Skeletal muscle cell (primary cell): ENCODE measurements at regions not wholly inside any gene's neighbourhood (a gene's known extent, or its start where the extent isn't known, plus 50 kb on each side); places are given as distances from the start of the nearest gene placed in this dataset.
A peak's percentile ranks its signal among the peaks of the same experiment; 100 is the strongest.
"Not testable (repeated sequence)": the region's sequence is repeated elsewhere in the genome, so short reads cannot be mapped to it uniquely, and the experiment has no call there.

Source experiments
- DNase-seq: peaks from one replicate; pipeline ENCODE4 v3.0.0-alpha.2; 2010; ENCODE audit warnings: low read depth
- H3K4me3 ChIP-seq: 2 replicates; pipeline ENCODE4 v1.5.1; 2011; ENCODE audit warnings: low read depth, mild to moderate bottlenecking, control low read depth, low read length, moderate library complexity

GRCh38 chr5:71771191-71771590 is 52.1 kb downstream of the CARTPT start:
- no peak overlapping the region for H3K4me3 ChIP-seq
- DNase-seq = no peak

DNA sequence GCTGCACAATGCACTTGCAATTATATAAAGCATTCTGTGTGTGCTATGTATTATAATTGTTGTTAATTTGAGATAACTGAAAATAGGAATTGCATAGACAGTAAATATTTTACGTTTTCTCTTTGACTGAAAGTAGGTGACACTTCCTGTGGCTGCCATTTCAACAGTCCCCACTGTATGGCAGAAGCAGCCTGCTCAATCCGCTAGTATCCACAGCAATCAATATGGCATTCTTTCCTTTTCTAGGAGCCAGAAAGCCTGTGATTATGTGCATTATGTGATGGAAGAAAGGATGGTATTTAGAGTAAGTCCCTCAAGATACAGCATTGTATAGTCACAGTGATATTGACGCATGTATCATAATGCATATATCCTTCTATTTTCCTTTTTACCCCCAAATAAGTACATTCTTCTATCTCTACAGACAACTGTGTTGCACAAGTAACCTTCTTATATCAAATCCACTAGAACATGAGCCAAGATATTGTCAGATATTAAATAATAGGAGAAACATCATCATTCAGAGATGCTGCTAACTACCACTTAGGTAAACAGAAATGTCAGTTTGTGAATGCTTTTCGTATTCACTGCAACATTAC is 59.7 kb downstream of the CARTPT start:
- no peak overlapping the region for H3K4me3 ChIP-seq
- no peak for DNase-seq

- H3K4me3 ChIP-seq = no peak overlapping the region
- no peak for DNase-seq
Measured at GRCh38 chr5:71780597-71780996, 61.5 kb downstream of the CARTPT start.

GRCh38 chr5:71782393-71782770 is 63.3 kb downstream of the CARTPT start:
- H3K4me3 ChIP-seq = no peak overlapping the region
- DNase-seq = no peak

DNA sequence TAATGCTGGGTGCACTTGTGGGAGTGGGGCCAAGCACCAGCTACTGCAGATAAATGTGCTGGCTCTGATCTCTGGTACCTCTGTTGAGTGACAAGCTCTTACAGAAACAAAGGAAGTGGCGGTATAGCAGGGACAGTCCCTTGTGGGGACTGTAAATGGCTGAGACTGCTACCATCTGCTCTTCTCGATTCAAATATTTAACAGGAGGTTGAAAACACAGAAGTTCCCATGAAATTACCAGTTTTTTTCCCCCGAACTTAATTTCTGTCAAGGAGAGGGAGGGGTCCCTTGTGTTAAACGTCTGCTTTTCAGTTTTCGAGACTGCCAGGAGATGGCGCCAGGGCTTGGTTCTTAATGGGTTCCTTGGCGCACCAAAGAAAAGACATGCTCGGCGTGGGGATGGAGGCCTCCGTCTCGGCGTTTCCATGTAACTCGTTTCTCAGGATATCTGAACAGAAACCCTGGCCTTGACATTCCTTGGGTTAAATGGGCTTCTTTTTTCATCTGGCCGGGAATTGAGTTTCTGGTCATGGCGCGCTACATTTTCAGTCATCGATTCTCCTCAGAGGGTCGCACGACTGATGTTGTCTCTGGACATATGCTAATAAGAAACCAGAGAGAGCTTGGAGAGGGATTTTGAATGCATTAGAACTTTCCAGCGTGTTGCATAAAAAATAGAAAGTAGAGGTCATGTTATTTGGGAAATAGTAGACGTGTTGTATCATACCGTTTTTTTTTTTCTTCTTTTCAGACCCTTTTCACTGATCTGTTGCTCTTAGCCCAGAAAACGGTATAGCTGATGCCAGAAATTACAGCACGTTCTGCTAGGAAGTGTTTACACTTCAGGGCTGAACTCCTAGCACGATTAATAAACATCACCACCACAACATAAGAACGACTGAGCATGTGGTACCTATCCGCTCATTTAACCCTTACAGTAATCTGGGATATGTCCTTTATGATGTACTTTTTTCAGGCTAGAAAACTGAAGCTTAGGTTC is 64.0 kb downstream of the CARTPT start:
- DNase-seq = peak; percentile 45
- no peak overlapping the region for H3K4me3 ChIP-seq

GRCh38 chr5:71783891-71784290 is 64.8 kb downstream of the CARTPT start:
- no peak overlapping the region for H3K4me3 ChIP-seq
- no peak for DNase-seq

DNA sequence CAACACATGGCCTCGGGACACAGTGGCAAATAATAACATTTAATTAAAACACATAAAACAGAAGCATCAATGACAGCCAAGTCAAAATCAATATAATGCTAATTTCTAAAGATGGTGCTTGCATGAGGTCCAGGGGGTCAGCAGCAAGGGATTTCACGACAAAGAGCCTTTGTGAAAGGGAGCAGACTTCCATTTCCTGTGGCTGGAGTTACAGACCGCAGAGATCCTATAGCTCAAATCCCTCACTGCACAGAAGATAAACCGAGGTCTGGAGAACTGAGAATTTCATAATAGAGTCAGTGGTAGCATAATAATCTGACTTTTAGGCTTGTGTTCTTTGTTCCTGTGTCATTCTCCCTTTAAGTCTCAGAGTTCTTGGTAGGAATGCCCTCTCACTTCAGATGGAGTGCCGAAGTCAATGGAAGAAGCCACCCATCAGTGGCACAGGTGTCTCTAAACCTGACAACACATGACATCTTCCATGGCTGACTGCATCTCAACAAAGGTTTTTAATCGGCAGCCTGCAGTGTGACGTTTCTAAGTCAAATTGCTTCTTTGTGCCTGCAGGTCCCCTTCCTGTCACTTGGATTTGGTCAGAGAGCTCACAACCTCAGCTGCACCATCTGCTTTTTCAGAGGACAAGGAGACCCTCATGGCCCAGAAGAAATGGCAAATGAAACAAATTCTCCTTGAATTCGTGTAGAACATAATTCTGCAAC is 67.4 kb downstream of the CARTPT start:
- DNase-seq = no peak
- no peak overlapping the region for H3K4me3 ChIP-seq

DNA sequence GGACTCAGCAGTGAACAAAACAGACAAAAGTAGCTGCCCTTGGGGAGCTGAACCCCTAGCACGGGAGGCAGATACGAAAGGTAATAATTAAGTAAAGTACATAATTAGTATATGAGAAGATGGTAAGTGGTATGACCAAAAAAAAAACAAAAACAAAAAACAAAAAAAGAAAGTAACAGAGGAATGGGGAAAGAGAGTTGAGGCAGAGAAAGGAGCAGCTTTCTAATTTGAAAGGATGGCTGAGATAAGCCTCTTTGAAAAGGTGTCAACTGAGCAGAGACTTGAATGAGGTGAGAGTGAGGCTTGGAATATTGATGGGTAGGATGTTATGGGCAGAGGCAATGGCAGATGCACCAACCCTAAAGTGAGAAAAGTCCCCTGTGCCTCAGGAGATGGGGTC is 69.7 kb downstream of the CARTPT start:
- H3K4me3 ChIP-seq = no peak overlapping the region
- no peak for DNase-seq

DNA sequence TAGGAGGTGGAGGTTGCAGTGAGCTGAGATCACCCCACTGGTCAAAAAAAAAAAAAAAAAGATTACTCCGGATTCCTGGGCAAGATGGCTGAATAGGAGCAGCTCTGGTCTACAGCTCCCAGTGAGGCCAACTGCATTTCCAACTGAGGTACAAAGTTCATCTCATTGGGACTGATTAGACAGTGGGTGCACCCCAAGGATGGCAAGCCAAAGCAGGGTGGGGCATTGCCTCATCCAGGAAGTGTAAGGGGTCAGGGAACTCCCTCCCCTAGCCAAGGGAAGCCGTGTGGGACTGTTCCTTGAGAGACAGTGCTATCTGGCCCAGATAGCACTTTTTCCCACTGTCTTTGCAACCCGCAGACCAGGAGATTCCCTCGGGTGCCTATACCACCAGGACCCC is 70.7 kb downstream of the CARTPT start:
- DNase-seq = no peak
- no peak overlapping the region for H3K4me3 ChIP-seq

GRCh38 chr5:71790433-71790832 is 71.4 kb downstream of the CARTPT start:
- no peak for DNase-seq
- no peak overlapping the region for H3K4me3 ChIP-seq

GRCh38 chr5:71792041-71792440 is 73.0 kb downstream of the CARTPT start:
- not testable (repeated sequence) for H3K4me3 ChIP-seq

DNA sequence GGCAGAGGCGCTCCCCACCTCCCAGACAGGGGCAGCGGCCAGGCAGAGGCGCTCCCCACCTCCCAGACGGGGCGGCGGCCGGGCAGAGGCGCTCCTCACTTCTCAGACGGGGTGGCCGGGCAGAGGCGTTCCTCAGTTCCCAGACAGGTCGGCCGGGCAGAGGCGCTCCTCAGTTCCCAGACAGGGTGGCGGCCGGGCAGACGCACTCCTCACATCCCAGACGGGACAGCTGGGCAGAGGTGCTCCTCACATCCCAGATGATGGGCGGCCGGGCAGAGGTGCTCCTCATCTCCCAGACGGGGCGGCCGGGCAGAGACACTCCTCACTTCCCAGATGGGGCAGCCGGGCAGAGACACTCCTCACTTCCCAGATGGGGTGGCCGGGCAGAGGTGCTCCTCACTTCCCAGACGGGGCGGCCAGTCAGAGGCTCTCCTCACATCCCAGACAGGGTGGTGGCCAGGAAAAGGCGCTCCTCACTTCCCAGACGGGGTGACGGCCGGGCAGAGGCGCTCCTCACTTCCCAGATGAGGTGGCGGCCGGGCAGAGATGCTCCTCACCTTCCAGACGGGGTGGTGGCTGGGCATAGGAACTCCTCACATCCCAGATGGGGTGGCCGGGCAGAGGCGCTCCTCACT is 75.1 kb downstream of the CARTPT start:
- no peak overlapping the region for H3K4me3 ChIP-seq
- no peak for DNase-seq

More at GRCh38 chr5:71792041-71792440, 73.0 kb downstream of the CARTPT start:
- DNase-seq = not testable (repeated sequence)

DNA sequence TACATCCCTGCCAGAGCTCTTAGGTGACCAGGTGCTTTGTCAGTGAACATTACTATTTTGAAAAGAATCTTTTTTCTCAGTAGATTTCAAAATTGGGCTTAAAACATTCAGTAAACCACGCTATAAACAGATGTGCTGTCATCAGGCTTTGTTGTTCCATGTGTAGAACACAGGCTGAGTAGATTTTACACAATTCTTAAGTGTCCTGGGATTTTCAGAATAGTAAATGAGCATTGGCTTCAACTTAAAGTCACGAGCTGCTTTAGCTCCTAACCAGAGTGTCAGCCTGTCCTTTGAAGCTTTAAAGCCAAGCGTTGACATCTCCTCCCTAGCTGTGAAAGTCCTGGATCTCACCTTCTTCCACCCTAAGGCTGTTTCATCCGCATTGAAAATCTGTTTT is 83.6 kb downstream of the CARTPT start:
- no peak overlapping the region for H3K4me3 ChIP-seq

GRCh38 chr5:71806711-71807110 is 87.6 kb downstream of the CARTPT start:
- no peak overlapping the region for H3K4me3 ChIP-seq
- DNase-seq = no peak

More for the DNA sequence above, 83.6 kb downstream of the CARTPT start:
- DNase-seq = no peak

GRCh38 chr5:71807909-71808308 is 88.8 kb downstream of the CARTPT start:
- no peak overlapping the region for H3K4me3 ChIP-seq
- no peak for DNase-seq

GRCh38 chr5:71809446-71809845 is 90.4 kb downstream of the CARTPT start:
- DNase-seq = no peak
- H3K4me3 ChIP-seq = no peak overlapping the region

DNA sequence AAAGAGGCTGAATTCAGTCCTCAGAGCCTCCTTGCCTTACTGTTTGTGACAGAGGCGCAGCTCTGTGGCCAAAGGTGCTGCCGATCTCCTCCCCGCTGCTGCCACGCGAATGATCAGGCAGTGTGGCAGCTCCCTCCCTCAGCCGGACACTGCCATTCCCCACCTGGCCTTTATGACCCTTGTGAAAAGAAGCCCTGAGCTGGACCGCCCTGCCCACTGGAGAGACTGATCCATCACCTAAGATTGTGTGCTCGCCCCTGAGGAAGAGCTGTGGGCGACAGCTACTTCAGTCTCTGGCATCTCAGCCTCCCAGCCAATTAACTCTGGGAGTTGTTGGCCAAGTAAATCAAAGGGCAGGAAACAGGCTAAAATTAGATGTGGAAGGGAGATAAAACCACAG is 90.9 kb downstream of the CARTPT start:
- H3K4me3 ChIP-seq = no peak overlapping the region
- DNase-seq = no peak

- DNase-seq = no peak
- H3K4me3 ChIP-seq = no peak overlapping the region
Measured at GRCh38 chr5:71810471-71811195, 91.6 kb downstream of the CARTPT start.

DNA sequence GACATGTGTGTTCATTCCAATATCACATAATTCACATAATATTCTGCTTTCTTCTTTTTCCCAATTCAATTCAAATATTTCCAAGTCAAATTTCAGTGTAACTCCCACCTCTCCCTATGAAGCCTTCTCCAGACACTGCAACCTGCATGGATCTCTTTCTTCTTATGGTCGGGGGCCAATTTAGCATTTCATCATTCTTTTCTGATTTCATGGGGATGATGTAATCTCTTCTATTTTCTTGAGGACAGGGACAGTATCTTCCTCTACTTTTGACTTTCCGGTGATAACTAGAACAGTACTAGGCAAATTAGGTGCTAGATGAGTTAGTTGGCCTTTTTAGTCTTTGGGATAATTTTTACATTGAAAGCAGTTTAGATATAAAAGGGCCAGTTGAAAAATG is 92.7 kb downstream of the CARTPT start:
- no peak overlapping the region for H3K4me3 ChIP-seq
- DNase-seq = no peak
